Mesenchymal stem cell (in vitro differentiated cells and primary cell): ENCODE measurements at regions not wholly inside any gene's neighbourhood (a gene's known extent, or its start where the extent isn't known, plus 50 kb on each side); places are given as distances from the start of the nearest gene placed in this dataset.

Experiments used
- DNase-seq: peaks from one replicate; pipeline ENCODE4 v3.0.0-alpha.2; 2013
- H2AFZ ChIP-seq: one replicate; pipeline ENCODE4 v1.6.1; 2013; ENCODE audit warnings: low read depth, mild to moderate bottlenecking, control low read depth, inconsistent platforms, low read length, moderate library complexity
- H2AK5ac ChIP-seq: 2 replicates; pipeline ENCODE4 v1.6.1; 2013; ENCODE audit warnings: low read length, moderate library complexity, mild to moderate bottlenecking, inconsistent platforms; ENCODE audit not compliant: severe bottlenecking
- H2BK120ac ChIP-seq: one replicate; pipeline ENCODE4 v1.6.1; 2013; ENCODE audit warnings: low read depth, mild to moderate bottlenecking, inconsistent platforms, low read length, moderate library complexity
- H2BK12ac ChIP-seq, 2 experiments: one replicate each; pipeline ENCODE4 v1.6.1; 2013; ENCODE audit warnings: inconsistent platforms in 2 of 2, low read length in 2 of 2, mild to moderate bottlenecking in 2 of 2, moderate library complexity in 2 of 2, control low read depth in 1 of 2
- H2BK15ac ChIP-seq: one replicate; pipeline ENCODE4 v1.6.1; 2013; ENCODE audit warnings: mild to moderate bottlenecking, low read depth, inconsistent platforms; ENCODE audit not compliant: poor library complexity, severe bottlenecking
- H2BK5ac ChIP-seq: 2 replicates; pipeline ENCODE4 v1.6.1; 2013; ENCODE audit warnings: low read depth, mild to moderate bottlenecking, low read length, control low read depth, inconsistent platforms; ENCODE audit not compliant: poor library complexity, severe bottlenecking
- H3K14ac ChIP-seq, 2 experiments: one replicate each; pipeline ENCODE4 v1.6.1; 2013; ENCODE audit warnings: inconsistent platforms in 2 of 2, low read length in 2 of 2, control low read depth in 1 of 2, mild to moderate bottlenecking in 1 of 2, moderate library complexity in 1 of 2
- H3K18ac ChIP-seq, 2 experiments: one replicate each; pipeline ENCODE4 v1.6.1; 2013; ENCODE audit warnings: inconsistent platforms in 2 of 2, low read length in 2 of 2, control low read depth in 1 of 2, low read depth in 1 of 2, mild to moderate bottlenecking in 1 of 2
- H3K23ac ChIP-seq, 2 experiments: one replicate each; pipeline ENCODE4 v1.6.1; 2013; ENCODE audit warnings: inconsistent platforms in 2 of 2, low read length in 2 of 2, mild to moderate bottlenecking in 2 of 2, moderate library complexity in 2 of 2, control low read depth in 1 of 2
- H3K27ac ChIP-seq: 2 replicates; pipeline ENCODE4 v1.5.1; 2013; ENCODE audit warnings: mild to moderate bottlenecking, moderate library complexity, low read length, control low read depth, inconsistent platforms; ENCODE audit not compliant: poor library complexity, severe bottlenecking
- H3K27me3 ChIP-seq, 2 experiments: 2 replicates each; pipeline versions ENCODE4 v1.6.1 to v1.7.0; 2013; ENCODE audit warnings: low read length in 2 of 2, mild to moderate bottlenecking in 2 of 2, moderate library complexity in 2 of 2, control low read depth in 1 of 2, inconsistent platforms in 1 of 2; ENCODE audit not compliant: control insufficient read depth in 1 of 2, insufficient read depth in 1 of 2
- H3K36me3 ChIP-seq, 2 experiments: 2 replicates each; pipeline versions ENCODE4 v1.6.1 to v1.7.0; 2013; ENCODE audit warnings: low read length in 2 of 2, control low read depth in 1 of 2, inconsistent platforms in 1 of 2, low read depth in 1 of 2, mild to moderate bottlenecking in 1 of 2; ENCODE audit not compliant: insufficient read depth in 2 of 2, control insufficient read depth in 1 of 2
- H3K4ac ChIP-seq, 2 experiments: one replicate each; pipeline ENCODE4 v1.6.1; 2013; ENCODE audit warnings: inconsistent platforms in 2 of 2, low read length in 2 of 2, mild to moderate bottlenecking in 2 of 2, moderate library complexity in 2 of 2, control low read depth in 1 of 2, low read depth in 1 of 2
- H3K4me1 ChIP-seq: 2 replicates; pipeline ENCODE4 v1.6.1; 2013; ENCODE audit warnings: low read depth, low read length, control low read depth; ENCODE audit not compliant: control insufficient read depth, insufficient read depth
- H3K4me2 ChIP-seq: 2 replicates; pipeline ENCODE4 v1.6.1; 2013; ENCODE audit warnings: low read length, mild to moderate bottlenecking, inconsistent platforms; ENCODE audit not compliant: poor library complexity, severe bottlenecking
- H3K4me3 ChIP-seq, 2 experiments: 2 replicates each; pipeline versions ENCODE4 v1.5.1 to v1.7.0; 2013; ENCODE audit warnings: low read length in 2 of 2, mild to moderate bottlenecking in 2 of 2, control low read depth in 1 of 2, low read depth in 1 of 2; ENCODE audit not compliant: insufficient read depth in 1 of 2
- H3K79me1 ChIP-seq: replicated peaks from 2 replicates; pipeline ENCODE4 v1.6.1; 2013; ENCODE audit warnings: mild to moderate bottlenecking, control low read depth, low read length, inconsistent platforms; ENCODE audit not compliant: poor library complexity, severe bottlenecking
- H3K9ac ChIP-seq: 2 replicates; pipeline ENCODE4 v1.7.0; 2013; ENCODE audit warnings: mild to moderate bottlenecking, low read length, moderate library complexity
- H3K9me3 ChIP-seq: 2 replicates; pipeline ENCODE4 v1.7.0; 2013; ENCODE audit warnings: mild to moderate bottlenecking, low read length; ENCODE audit not compliant: control insufficient read depth
- H4K8ac ChIP-seq: one replicate; pipeline ENCODE4 v1.6.1; 2013; ENCODE audit warnings: inconsistent platforms, mild to moderate bottlenecking, low read length, moderate library complexity
- H4K91ac ChIP-seq: one replicate; pipeline ENCODE4 v1.6.1; 2013; ENCODE audit warnings: mild to moderate bottlenecking, low read length, inconsistent platforms
- WGBS: methylation state at CpG from one replicate; pipeline ENCODE4 v1.1.7; 2013; ENCODE audit warnings: mixed read lengths; 5-methylcytosine and 5-hydroxymethylcytosine counted together

DNA sequence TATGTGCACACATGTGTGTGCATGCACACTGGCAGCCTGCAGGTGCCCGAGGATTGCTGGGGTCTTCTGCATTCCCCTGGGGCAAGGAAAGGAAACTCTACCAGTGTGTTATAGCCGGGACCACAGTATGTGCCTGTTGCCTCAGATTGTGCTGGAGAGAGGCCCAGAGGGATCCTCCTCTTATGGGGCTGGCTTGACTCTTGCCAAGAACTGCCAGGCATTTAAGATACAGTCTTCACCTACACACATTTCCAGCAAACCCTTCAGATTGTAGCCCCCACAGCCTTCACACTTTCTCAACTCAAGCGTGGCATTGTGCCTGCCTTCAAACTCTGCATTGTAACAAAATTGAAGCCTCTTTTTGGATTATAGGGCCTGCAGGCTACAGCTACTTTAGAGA is 176.7 kb upstream of the DYRK2 start:
- Histone ChIP-seq H3K9me3 (peaks cover 7% of the 10 kb centered on the region), H3K14ac (peak overlapping the region in 1 of 2 experiments; percentile 92), H3K79me1 (no peaks in the 10 kb centered on the region), H2BK5ac (no peak overlapping the region), H3K4me2 (no peak overlapping the region), H4K8ac (no peak overlapping the region), H3K27me3 (no peaks in the 10 kb centered on the region), H2AFZ (no peak overlapping the region), H3K9ac (no peak overlapping the region), H3K36me3 (no peaks in the 10 kb centered on the region), H3K4me1 (peaks cover 4% of the 10 kb centered on the region), H2BK12ac (peak overlapping the region; percentile 49 to 67), H3K18ac (peak overlapping the region in 1 of 2 experiments; percentile 18), H2BK120ac (no peak overlapping the region), H4K91ac (no peak overlapping the region), H3K23ac (no peak overlapping the region), H3K27ac (no peak overlapping the region), H3K4ac (no peak overlapping the region), H2AK5ac (no peak overlapping the region), H3K4me3 (no peak overlapping the region), H2BK15ac (no peak overlapping the region)
- WGBS, result 88% methylated on average over 3 of the region's 3 CpGs
- DNase-seq, result no peak

DNA sequence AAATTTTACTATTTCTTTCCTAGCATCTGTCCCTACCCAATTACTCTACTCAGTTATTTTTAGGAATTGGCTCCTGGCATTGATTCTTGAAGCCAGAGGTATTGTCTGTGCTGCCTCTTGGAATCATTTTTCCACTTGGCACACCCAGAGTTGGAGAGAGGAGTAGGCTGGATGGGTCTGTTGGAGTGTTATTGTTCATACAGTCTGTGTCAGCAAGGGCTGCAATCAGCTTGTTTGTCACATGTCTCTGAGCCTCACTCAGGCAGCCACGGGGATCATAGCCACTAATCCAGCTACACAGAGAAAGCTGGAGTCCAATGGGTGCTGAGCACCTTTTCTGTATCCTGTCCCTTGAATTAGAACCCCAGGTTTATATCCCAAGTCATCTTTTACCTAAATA is 176.0 kb upstream of the DYRK2 start:
- Histone ChIP-seq H3K23ac (no peak overlapping the region), H3K27me3 (no peaks in the 10 kb centered on the region), H3K4ac (no peak overlapping the region), H3K9me3 (peaks cover under 1% of the 10 kb centered on the region), H3K79me1 (no peaks in the 10 kb centered on the region), H2BK15ac (no peak overlapping the region), H3K4me3 (no peak overlapping the region), H2BK12ac (no peak overlapping the region), H3K27ac (no peak overlapping the region), H3K9ac (no peak overlapping the region), H3K36me3 (no peaks in the 10 kb centered on the region), H3K4me1 (peaks cover 4% of the 10 kb centered on the region), H2BK5ac (no peak overlapping the region), H2BK120ac (no peak overlapping the region), H4K91ac (no peak overlapping the region), H3K18ac (no peak overlapping the region), H2AK5ac (no peak overlapping the region), H2AFZ (no peak overlapping the region), H3K14ac (no peak overlapping the region), H4K8ac (no peak overlapping the region), H3K4me2 (no peak overlapping the region)
- DNase-seq, result no peak
- 8% methylated on average over 1 of the region's 1 CpG for WGBS

DNA sequence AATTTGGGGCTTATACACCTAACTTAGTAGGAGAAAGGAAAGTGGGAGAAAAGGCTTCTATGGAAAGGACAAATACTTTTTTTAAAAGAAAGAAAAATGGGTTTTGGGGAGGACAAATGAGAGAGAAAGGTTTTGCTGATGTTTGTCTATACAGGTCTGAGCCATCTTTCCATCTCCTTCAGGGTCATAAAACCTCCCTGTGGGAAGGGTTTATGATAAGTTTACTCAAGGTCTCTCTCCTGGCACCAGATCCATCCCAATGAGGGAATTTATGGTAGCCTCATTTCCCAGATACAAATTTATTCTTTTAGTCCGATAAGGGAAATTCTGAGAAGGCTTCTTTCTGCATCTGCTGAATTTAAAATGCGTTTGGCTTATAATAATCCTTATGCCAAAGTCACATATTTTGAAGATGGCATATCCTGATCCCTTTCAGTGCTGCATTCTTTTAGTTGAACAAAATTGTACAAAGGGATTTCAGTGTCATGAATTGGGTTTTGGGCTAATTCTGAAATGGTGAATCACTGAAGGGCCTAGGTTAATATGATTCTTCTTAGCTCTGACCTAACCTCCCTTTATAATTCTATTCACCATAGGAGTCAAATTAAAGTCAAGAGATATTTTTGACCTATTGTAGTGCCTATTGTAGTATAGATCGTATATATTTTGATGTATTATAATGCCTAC is 173.5 kb upstream of the DYRK2 start:
- H3K4me1 ChIP-seq, result peaks cover 1% of the 10 kb centered on the region
- no peak overlapping the region for H2BK120ac ChIP-seq
- no peak overlapping the region for H3K4me2 ChIP-seq
- DNase-seq, result no peak
- no peaks in the 10 kb centered on the region for H3K36me3 ChIP-seq
- no peak overlapping the region for H2AK5ac ChIP-seq
- H4K91ac ChIP-seq, result no peak overlapping the region
- H3K4ac ChIP-seq, result no peak overlapping the region
- no peaks in the 10 kb centered on the region for H3K27me3 ChIP-seq
- WGBS, result 100% methylated on average over 3 of the region's 3 CpGs
- H2AFZ ChIP-seq, result no peak overlapping the region
- no peak overlapping the region for H3K27ac ChIP-seq
- no peak overlapping the region for H3K4me3 ChIP-seq
- H3K14ac ChIP-seq, result no peak overlapping the region
- no peaks in the 10 kb centered on the region for H3K9me3 ChIP-seq
- H4K8ac ChIP-seq, result no peak overlapping the region
- H2BK15ac ChIP-seq, result no peak overlapping the region
- H3K23ac ChIP-seq, result no peak overlapping the region
- H3K9ac ChIP-seq, result no peak overlapping the region
- H3K79me1 ChIP-seq, result no peaks in the 10 kb centered on the region
- H2BK12ac ChIP-seq, result no peak overlapping the region
- H2BK5ac ChIP-seq, result no peak overlapping the region
- H3K18ac ChIP-seq, result no peak overlapping the region

DNA sequence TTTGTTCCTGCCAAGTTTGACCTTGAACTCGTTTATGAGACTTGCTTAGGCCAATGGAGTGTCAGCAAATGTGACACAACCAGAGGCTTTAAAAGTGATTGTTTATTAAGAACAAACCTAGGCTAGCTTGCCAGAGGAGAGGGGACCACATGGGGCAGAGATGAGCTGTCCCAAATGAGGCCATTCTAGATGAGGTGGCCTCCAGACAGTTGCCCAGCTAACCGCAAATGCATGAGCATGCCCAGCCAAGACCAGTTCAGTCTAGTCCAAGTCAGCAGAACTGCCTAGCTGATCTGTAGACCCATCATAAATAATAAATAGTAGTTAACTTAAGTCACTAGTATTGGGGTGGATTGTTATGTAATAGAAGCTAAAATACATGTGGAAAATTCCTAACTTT is 172.8 kb upstream of the DYRK2 start:
- Histone ChIP-seq H3K4ac (no peak overlapping the region), H3K23ac (no peak overlapping the region), H3K4me3 (no peak overlapping the region), H3K9ac (no peak overlapping the region), H2BK5ac (no peak overlapping the region), H2BK12ac (no peak overlapping the region), H4K8ac (no peak overlapping the region), H3K79me1 (no peaks in the 10 kb centered on the region), H3K36me3 (no peaks in the 10 kb centered on the region), H3K18ac (no peak overlapping the region), H3K9me3 (no peaks in the 10 kb centered on the region), H3K4me2 (no peak overlapping the region), H3K14ac (no peak overlapping the region), H4K91ac (no peak overlapping the region), H2BK15ac (no peak overlapping the region), H2BK120ac (no peak overlapping the region), H3K4me1 (peaks cover 1% of the 10 kb centered on the region), H3K27ac (no peak overlapping the region), H2AK5ac (no peak overlapping the region), H2AFZ (no peak overlapping the region), H3K27me3 (no peaks in the 10 kb centered on the region)
- WGBS, result 29% methylated on average over 1 of the region's 2 CpGs
- no peak for DNase-seq
